Vagina (tissue), 2 donors: ENCODE measurements at regions not wholly inside any gene's neighbourhood (a gene's known extent, or its start where the extent isn't known, plus 50 kb on each side); places are given as distances from the start of the nearest gene placed in this dataset.

Experiments used
- CTCF ChIP-seq, 3 experiments: fragments of 450-650 bp in 2 of 3; fragments of 200-600 bp in 1 of 3; sonication (generic) in 1 of 3; IDR thresholded peaks; one replicate each; pipeline ENCODE4 v1.5.1; 2017 to 2019; ENCODE audit warnings: antibody characterized with exemption in 3 of 3, mild to moderate bottlenecking in 2 of 3, moderate library complexity in 2 of 3
- POLR2A ChIP-seq, 2 donors: fragments of 450-650 bp; IDR thresholded peaks; one replicate each; pipeline ENCODE4 v1.6.1; 2017; ENCODE audit warnings: antibody characterized with exemption in 2 of 2, mild to moderate bottlenecking in 2 of 2, moderate library complexity in 2 of 2

DNA sequence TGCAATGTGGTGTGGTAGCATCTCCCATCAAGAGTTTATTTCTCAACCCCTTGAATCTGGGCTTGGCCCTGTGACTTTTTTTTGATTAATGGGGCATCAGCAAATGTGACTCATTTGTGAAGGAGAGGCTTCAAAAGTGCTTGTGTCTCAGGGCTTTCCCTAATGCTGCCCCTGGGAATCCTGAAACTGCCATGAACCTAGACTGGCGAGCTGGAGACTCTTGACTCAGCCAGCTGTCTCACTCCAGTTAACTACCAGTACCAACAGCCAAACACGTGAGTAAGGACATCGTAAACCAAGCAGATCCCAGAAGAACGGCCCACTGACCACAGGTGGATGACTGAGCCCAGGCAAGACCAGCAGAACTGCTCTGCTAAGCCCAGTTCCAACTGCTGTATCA, 72.8 kb upstream of the ADTRP start:
- TF ChIP-seq CTCF (IDR thresholded peaks at IDR 0.05) = no peak
- no peak for TF ChIP-seq POLR2A (IDR thresholded peaks at IDR 0.05)
